GM12892 (cell line): ENCODE measurements at regions not wholly inside any gene's neighbourhood (a gene's known extent, or its start where the extent isn't known, plus 50 kb on each side); places are given as distances from the start of the nearest gene placed in this dataset.

ENCODE experiments used
- DNase-seq: peaks from one replicate; pipeline ENCODE4 v3.0.0; 2011; ENCODE audit not compliant: insufficient read length
- FAIRE-seq: peaks from 2 replicates; lab custom pipeline; 2011; peaks lifted over from hg19 to GRCh38; lab: Jason Lieb, UNC
- POLR2A ChIP-seq: IDR thresholded peaks from 2 replicates; pipeline ENCODE4 v1.6.1; 2011; ENCODE audit warnings: low read depth, low read length, control low read depth
- POLR2AphosphoS5 ChIP-seq: IDR thresholded peaks from 2 replicates; pipeline ENCODE4 v1.6.1; 2011; ENCODE audit warnings: low read depth, low read length, control low read depth
- TAF1 ChIP-seq: IDR thresholded peaks from 2 replicates; pipeline ENCODE4 v1.6.1; 2011; ENCODE audit warnings: low read depth, mild to moderate bottlenecking, control low read depth, low read length, borderline replicate concordance

DNA sequence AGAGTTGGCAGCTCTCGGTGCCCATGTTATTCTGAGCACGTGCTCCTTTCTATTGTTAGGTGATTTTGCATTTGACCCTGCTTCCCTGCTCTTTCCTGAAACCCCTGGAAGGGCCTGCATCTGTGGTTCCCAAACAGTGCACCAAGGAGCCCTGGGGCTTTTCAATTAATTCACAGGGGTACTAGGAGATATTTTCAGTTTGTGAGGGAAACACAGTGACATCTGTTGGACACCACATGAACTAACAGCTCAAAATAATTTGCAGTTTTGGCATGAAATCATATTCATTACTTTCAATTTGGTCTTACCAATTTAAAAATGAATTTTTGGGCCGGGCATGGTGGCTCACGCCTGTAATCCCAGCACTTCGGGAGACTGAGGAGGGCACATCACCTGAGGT, 156.6 kb downstream of the GATB start:
- FAIRE-seq (no peak), DNase-seq (no peak)
- TF ChIP-seq TAF1 (no peak), POLR2A (no peak), POLR2AphosphoS5 (no peak)

DNA sequence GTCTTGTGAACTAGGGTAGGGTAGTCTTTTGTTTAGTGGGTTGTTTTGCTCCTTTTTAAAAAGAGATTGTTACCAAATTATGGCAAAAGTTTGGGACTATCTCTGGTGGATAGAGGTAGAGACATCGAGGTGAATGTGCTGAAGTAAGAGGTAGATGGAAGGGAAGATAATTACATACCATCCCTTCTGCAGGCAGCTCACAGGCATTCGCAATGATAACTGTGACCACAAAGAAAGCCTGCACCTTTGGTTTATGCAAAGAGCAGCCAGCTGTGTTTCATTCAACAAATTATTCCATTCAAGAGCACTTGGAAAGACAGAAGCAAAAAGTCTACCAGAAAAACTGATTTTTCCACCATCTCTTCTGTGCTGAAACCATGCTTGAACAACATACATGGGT, 155.6 kb downstream of the GATB start:
- FAIRE-seq (no peak), DNase-seq (no peak)
- TF ChIP-seq POLR2A (no peak), TAF1 (no peak), POLR2AphosphoS5 (no peak)

GRCh38 chr4:151606061-151606460, 154.7 kb downstream of the GATB start:
- TF ChIP-seq POLR2A: no peak
- DNase-seq: no peak
- no peak for FAIRE-seq

DNA sequence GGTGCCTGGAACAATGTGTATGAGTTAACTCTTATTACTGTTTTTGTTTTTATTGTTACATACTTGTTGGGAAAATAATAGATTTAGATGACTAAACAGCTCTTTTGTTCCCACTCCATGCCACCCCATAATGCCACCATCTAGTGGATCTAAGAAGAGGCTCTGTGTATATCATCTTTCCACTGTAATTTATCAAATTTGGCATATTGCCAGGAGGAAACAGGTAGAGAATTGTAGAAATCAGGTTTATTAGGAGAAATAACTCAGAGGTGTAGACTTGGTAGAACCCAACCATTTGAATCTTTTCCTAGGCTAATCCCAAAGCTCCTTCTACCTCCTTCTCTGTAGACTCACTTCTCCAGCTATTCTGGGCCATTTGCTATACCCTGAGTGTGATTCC, 150.6 kb downstream of the GATB start:
- DNase-seq: no peak
- no peak for FAIRE-seq
- TF ChIP-seq POLR2A: no peak
- no peak for TF ChIP-seq POLR2AphosphoS5
- TF ChIP-seq TAF1: no peak

DNA sequence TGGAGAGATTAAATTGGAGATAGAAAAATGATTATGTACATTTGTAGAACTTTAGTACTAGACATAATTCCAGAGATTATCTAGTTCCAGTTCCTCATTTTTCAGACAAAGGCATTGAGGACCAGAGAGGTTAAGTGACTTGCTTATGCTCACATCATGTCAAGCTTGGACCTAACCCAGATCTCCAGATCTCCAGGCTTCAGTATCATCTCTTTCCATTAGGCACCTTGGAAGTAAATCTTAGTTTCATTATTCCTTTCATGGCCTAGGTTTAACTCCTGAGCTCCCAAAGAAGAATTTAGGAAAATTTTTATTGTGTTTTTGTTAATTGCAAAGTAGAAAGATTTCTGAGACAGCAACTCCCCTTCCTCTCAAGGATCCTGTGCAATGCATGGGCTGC, 148.8 kb downstream of the GATB start:
- DNase-seq (no peak), FAIRE-seq (no peak)
- TF ChIP-seq POLR2AphosphoS5 (no peak), TAF1 (no peak), POLR2A (no peak)

DNA sequence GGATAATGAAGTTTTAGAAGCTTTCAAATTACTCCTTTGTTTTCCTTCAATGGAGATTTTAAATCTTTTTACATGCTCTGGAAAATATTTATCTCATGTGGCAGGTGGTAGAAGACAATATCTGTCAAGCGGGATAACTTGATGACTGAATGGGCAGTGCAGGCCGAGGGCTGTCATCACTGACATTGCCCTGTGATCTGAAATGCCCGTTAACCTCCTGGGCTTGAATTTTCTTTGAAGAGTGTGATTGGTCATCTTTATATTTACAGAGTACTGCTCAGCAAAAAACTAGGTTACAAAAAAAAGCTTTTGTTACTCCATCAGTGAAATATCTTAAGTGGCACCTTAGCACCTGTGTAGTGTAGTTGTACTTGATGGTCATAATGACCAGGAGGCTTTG, 147.5 kb downstream of the GATB start:
- no peak for DNase-seq
- TF ChIP-seq POLR2A: no peak
- no peak for TF ChIP-seq TAF1
- no peak for TF ChIP-seq POLR2AphosphoS5
- no peak for FAIRE-seq

- TF ChIP-seq POLR2AphosphoS5 (no peak), TAF1 (no peak), POLR2A (no peak)
These were observed 146.2 kb downstream of the GATB start for GRCh38 chr4:151614561-151614960.

GRCh38 chr4:151618858-151619257, 141.9 kb downstream of the GATB start:
- TF ChIP-seq POLR2A (no peak), TAF1 (no peak), POLR2AphosphoS5 (no peak)
- FAIRE-seq (no peak), DNase-seq (no peak)

More at GRCh38 chr4:151614561-151614960, 146.2 kb downstream of the GATB start:
- FAIRE-seq: no peak
- DNase-seq: no peak

DNA sequence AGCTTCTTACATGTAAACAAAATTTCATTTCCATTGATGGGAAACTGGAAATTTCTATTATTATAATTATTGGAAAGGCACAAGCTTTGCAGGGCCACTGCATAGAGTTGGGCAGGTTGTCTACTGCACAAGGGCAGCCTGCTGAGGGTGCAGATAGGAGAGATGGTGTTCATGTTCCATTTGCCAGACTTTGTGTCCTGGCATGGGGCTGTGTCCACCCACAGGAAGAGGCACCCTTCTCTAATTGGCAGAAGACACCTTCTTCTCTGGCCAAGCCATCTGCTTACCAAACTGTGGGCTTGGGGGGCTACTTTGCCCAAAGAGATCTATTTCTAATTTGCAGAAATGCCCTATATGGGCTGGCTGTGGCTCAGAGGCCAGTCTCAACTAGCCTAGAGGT, 140.7 kb downstream of the GATB start:
- TF ChIP-seq POLR2AphosphoS5 (no peak), TAF1 (no peak), POLR2A (no peak)
- DNase-seq (no peak), FAIRE-seq (no peak)
